Fibroblast of lung (primary cell): ENCODE measurements at regions not wholly inside any gene's neighbourhood (a gene's known extent, or its start where the extent isn't known, plus 50 kb on each side); places are given as distances from the start of the nearest gene placed in this dataset.
"Not testable (repeated sequence)": the region's sequence is repeated elsewhere in the genome, so short reads cannot be mapped to it uniquely, and the experiment has no call there.

Experiments
- DNase-seq, 2 donors: peaks; one replicate each; pipeline versions ENCODE4 v3.0.0 to v3.0.0-alpha.2; 2010; ENCODE audit warnings: low read depth in 2 of 2
- H2AFZ ChIP-seq: 2 replicates; pipeline ENCODE4 v1.5.1; 2012; ENCODE audit warnings: low read length, control low read depth, inconsistent platforms
- H3K27ac ChIP-seq: 2 replicates; pipeline ENCODE4 v1.5.1; 2011; ENCODE audit warnings: low read length, control low read depth; ENCODE audit not compliant: insufficient read depth
- H3K27me3 ChIP-seq: 2 replicates; pipeline ENCODE4 v1.5.1; 2011; ENCODE audit warnings: mild to moderate bottlenecking, low read length; ENCODE audit not compliant: control insufficient read depth, insufficient read depth
- H3K36me3 ChIP-seq: 2 replicates; pipeline ENCODE4 v1.5.1; 2011; ENCODE audit warnings: low read length; ENCODE audit not compliant: control insufficient read depth, insufficient read depth
- H3K4me1 ChIP-seq: 2 replicates; pipeline ENCODE4 v1.5.1; 2011; ENCODE audit warnings: low read length; ENCODE audit not compliant: control insufficient read depth, insufficient read depth; ENCODE audit errors: extremely low read depth
- H3K4me2 ChIP-seq: 2 replicates; pipeline ENCODE4 v1.5.1; 2011; ENCODE audit warnings: low read length, control low read depth; ENCODE audit not compliant: insufficient read depth; ENCODE audit errors: extremely low read depth
- H3K4me3 ChIP-seq, 4 experiments: fragments of 200-600 bp in 1 of 4; sonication (generic) in 1 of 4; replicated peaks in 1 of 4; 2 replicates each; pipeline ENCODE4 v1.5.1; 2011 to 2016; ENCODE audit warnings: low read length in 4 of 4, low read depth in 3 of 4, mild to moderate bottlenecking in 3 of 4, control low read depth in 2 of 4, inconsistent platforms in 1 of 4, mixed read lengths in 1 of 4; ENCODE audit not compliant: insufficient read depth in 1 of 4; ENCODE audit errors: control extremely low read depth in 1 of 4
- H3K79me2 ChIP-seq: 2 replicates; pipeline ENCODE4 v1.5.1; 2012; ENCODE audit warnings: mild to moderate bottlenecking, low read length, inconsistent platforms; ENCODE audit not compliant: control insufficient read depth, insufficient read depth
- H3K9ac ChIP-seq: 2 replicates; pipeline ENCODE4 v1.5.1; 2011; ENCODE audit warnings: mild to moderate bottlenecking, low read length, control low read depth; ENCODE audit not compliant: insufficient read depth
- H3K9me3 ChIP-seq: 2 replicates; pipeline ENCODE4 v1.5.1; 2012; ENCODE audit warnings: low read depth, low read length; ENCODE audit not compliant: control insufficient read depth, insufficient read depth
- H4K20me1 ChIP-seq: 2 replicates; pipeline ENCODE4 v1.5.1; 2011; ENCODE audit warnings: low read length; ENCODE audit not compliant: control insufficient read depth, insufficient read depth; ENCODE audit errors: extremely low read depth

- not testable (repeated sequence) for H3K27me3 ChIP-seq
These were observed 290.2 kb downstream of the GOLGA6L6 start for GRCh38 chr15:20251214-20252005.

GRCh38 chr15:20250206-20250605, 291.4 kb downstream of the GOLGA6L6 start:
- H2AFZ ChIP-seq, H3K4me3 ChIP-seq, H3K27me3 ChIP-seq, H3K4me1 ChIP-seq, H3K9ac ChIP-seq, H3K9me3 ChIP-seq, H4K20me1 ChIP-seq, H3K4me2 ChIP-seq, DNase-seq, H3K36me3 ChIP-seq, H3K79me2 ChIP-seq, H3K27ac ChIP-seq: not testable (repeated sequence)

More at GRCh38 chr15:20251214-20252005, 290.2 kb downstream of the GOLGA6L6 start:
- not testable (repeated sequence) for H2AFZ ChIP-seq, H3K36me3 ChIP-seq, H4K20me1 ChIP-seq, H3K9me3 ChIP-seq, DNase-seq, H3K79me2 ChIP-seq, H3K4me2 ChIP-seq, H3K4me1 ChIP-seq, H3K9ac ChIP-seq, H3K27ac ChIP-seq, H3K4me3 ChIP-seq

GRCh38 chr15:20249677-20249970, 292.0 kb downstream of the GOLGA6L6 start:
- not testable (repeated sequence) for H3K9ac ChIP-seq, H3K9me3 ChIP-seq, H3K36me3 ChIP-seq, H3K4me3 ChIP-seq, H3K27ac ChIP-seq, DNase-seq, H2AFZ ChIP-seq, H3K79me2 ChIP-seq, H3K4me1 ChIP-seq, H3K27me3 ChIP-seq, H4K20me1 ChIP-seq, H3K4me2 ChIP-seq

- not testable (repeated sequence) for H3K79me2 ChIP-seq, H2AFZ ChIP-seq, H4K20me1 ChIP-seq, H3K27ac ChIP-seq, H3K4me2 ChIP-seq, H3K9me3 ChIP-seq, DNase-seq, H3K9ac ChIP-seq, H3K4me1 ChIP-seq, H3K36me3 ChIP-seq, H3K4me3 ChIP-seq, H3K27me3 ChIP-seq
These were observed 293.2 kb downstream of the GOLGA6L6 start for GRCh38 chr15:20248434-20248833.

GRCh38 chr15:20247137-20247536, 294.5 kb downstream of the GOLGA6L6 start:
- not testable (repeated sequence) for H3K27me3 ChIP-seq, H3K79me2 ChIP-seq, H3K4me3 ChIP-seq, H3K4me2 ChIP-seq, H3K9me3 ChIP-seq, H2AFZ ChIP-seq, H3K4me1 ChIP-seq, DNase-seq, H3K36me3 ChIP-seq, H4K20me1 ChIP-seq, H3K9ac ChIP-seq, H3K27ac ChIP-seq

- not testable (repeated sequence) for H3K4me3 ChIP-seq
These were observed 295.0 kb downstream of the GOLGA6L6 start for GRCh38 chr15:20246624-20247023.

GRCh38 chr15:20245856-20246255, 295.7 kb downstream of the GOLGA6L6 start:
- H3K9me3 ChIP-seq, H3K27ac ChIP-seq, H3K36me3 ChIP-seq, H2AFZ ChIP-seq, H3K4me3 ChIP-seq, DNase-seq, H3K4me1 ChIP-seq, H3K9ac ChIP-seq, H3K79me2 ChIP-seq, H3K4me2 ChIP-seq, H3K27me3 ChIP-seq, H4K20me1 ChIP-seq: not testable (repeated sequence)

More at GRCh38 chr15:20246624-20247023, 295.0 kb downstream of the GOLGA6L6 start:
- not testable (repeated sequence) for H3K79me2 ChIP-seq, H4K20me1 ChIP-seq, H3K9me3 ChIP-seq, H3K9ac ChIP-seq, H3K4me2 ChIP-seq, DNase-seq, H3K4me1 ChIP-seq, H3K27me3 ChIP-seq, H3K27ac ChIP-seq, H3K36me3 ChIP-seq, H2AFZ ChIP-seq
